Erythroblast (primary cell): ENCODE measurements at regions not wholly inside any gene's neighbourhood (a gene's known extent, or its start where the extent isn't known, plus 50 kb on each side); places are given as distances from the start of the nearest gene placed in this dataset.

Source experiments
- GATA1 ChIP-seq: IDR thresholded peaks from 2 replicates; pipeline ENCODE4 v1.6.1; 2011; ENCODE audit warnings: low read depth, mild to moderate bottlenecking, control low read depth, low read length, moderate library complexity
- POLR2A ChIP-seq: IDR thresholded peaks from 2 replicates; pipeline ENCODE4 v1.6.1; 2011; ENCODE audit warnings: mild to moderate bottlenecking, low read length

DNA sequence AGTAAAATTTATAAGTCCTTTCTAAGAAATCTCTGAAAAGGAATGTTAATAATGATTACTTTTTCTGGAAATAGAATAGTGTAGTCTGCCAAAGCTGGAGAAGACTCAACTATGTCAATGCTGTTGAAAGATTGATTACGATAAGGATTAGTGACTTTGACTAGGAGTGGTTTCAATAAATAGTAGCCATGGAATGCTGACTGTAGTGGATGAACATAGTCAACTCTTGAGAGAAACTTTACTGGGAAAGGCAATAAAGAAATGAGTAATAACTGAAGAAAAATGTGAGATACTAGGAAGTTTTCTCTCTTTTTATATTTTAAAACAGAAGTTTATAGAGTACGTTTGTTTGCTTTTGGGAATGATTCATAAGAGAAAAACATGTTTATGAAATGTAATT lies 105.0 kb upstream of the CDK13 start:
- no peak for TF ChIP-seq POLR2A
- TF ChIP-seq GATA1: no peak
